ENCODE measurements at regions not wholly inside any gene's neighbourhood (a gene's known extent, or its start where the extent isn't known, plus 50 kb on each side); places are given as distances from the start of the nearest gene placed in this dataset.

DNA sequence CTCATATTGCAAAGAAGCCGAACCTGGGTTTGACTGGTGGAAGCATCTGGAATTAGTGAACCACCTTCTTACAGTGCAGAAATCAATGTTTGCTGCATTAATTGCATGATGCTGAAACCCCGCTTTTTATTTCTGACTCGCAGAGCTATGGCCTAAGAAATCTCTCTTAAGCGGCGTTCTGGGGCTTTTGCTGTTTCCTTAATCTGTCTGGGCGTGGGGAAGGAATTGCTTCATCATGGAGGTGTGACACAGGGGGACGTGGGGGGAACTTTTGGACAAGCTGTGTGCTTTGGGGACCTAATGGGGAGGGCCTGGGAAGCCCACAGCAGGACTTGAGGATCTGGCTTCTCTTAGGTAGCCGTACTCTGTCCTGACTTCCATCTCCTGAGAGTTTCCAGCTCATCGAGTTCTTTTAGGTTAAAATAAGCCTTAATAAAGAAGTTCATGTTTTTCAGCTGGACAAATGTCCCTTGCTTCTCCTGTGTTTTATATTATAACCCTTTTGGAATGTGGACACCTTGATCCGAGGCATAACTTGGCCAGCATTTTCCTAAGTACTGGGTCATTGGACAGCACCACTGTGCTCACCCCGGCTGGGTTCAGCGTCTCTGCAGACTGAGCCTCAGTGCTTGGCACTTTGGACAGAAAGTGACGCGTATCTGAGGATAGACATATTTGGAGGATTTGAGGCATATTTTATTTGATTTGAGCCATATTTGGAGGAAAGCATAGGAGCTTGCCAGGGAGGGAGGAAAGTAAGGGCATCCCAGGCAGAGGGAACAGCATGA lies 192.1 kb upstream of the MYL2 start:
- Histone ChIP-seq H3K4me1 (peaks cover 0 to 9% of the 10 kb centered on the region in 2 donors), H3K27ac (no peak overlapping the region), H3K36me3 (no peaks in the 10 kb centered on the region), H3K27me3 (no peaks in the 10 kb centered on the region), H3K9me3 (no peaks in the 10 kb centered on the region), H3K4me3 (no peak overlapping the region)
- intact Hi-C loops (cut with DNase I): no loop called here
- ATAC-seq (no peak), DNase-seq (no peak)
- TF ChIP-seq, protein P1, sequence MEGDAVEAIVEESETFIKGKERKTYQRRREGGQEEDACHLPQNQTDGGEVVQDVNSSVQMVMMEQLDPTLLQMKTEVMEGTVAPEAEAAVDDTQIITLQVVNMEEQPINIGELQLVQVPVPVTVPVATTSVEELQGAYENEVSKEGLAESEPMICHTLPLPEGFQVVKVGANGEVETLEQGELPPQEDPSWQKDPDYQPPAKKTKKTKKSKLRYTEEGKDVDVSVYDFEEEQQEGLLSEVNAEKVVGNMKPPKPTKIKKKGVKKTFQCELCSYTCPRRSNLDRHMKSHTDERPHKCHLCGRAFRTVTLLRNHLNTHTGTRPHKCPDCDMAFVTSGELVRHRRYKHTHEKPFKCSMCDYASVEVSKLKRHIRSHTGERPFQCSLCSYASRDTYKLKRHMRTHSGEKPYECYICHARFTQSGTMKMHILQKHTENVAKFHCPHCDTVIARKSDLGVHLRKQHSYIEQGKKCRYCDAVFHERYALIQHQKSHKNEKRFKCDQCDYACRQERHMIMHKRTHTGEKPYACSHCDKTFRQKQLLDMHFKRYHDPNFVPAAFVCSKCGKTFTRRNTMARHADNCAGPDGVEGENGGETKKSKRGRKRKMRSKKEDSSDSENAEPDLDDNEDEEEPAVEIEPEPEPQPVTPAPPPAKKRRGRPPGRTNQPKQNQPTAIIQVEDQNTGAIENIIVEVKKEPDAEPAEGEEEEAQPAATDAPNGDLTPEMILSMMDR (IDR thresholded peaks at IDR 0.05): no peak

DNA sequence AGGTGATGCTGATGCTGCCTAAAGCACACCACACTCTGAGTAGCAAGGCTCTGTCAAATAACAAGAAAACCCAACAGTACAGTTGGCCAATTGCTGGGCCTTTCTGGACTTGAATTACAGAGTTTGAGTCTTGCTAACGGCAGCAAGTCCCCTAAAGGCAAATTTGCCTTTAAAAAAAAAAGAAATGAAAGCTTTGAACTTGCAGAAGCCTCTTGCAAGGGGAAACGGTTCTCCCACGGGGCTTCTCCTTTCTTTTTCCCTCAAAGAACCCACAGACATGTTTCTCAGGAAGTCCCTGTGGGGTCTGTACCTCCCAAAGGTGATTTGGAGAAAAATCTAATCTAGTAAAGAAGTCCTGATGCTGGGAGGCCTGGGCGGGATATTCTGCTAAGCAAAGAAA lies 191.3 kb upstream of the MYL2 start:
- H3K27ac ChIP-seq: no peak overlapping the region
- H3K4me3 ChIP-seq: no peak overlapping the region
- peaks cover 0 to 9% of the 10 kb centered on the region in 2 donors for H3K4me1 ChIP-seq
- no peaks in the 10 kb centered on the region for H3K9me3 ChIP-seq
- TF ChIP-seq, protein P1 (IDR thresholded peaks at IDR 0.05): no peak
- H3K36me3 ChIP-seq: no peaks in the 10 kb centered on the region
- no peak for ATAC-seq
- DNase-seq: no peak
- intact Hi-C loops (cut with DNase I): no loop called here
- H3K27me3 ChIP-seq: no peaks in the 10 kb centered on the region

DNA sequence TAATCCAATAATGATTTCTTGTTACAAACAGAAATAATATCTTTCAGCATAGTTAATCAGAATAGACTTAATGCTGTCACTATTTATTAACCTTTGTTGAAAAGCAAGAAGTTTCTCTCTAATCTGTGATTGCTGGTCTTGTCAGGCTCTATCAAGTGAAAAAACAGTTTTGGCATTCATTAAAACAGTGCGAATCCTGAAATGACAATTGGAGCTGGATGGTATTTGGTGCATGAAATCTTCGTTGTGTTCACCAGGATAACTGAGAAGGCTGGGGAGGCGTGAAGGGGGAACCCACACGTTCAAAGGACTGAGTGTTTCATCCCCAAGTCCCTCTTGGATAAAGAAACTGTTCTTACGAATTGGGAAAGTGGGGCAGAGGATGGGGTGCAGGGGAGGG lies 190.2 kb upstream of the MYL2 start:
- Histone ChIP-seq H3K4me3 (no peak overlapping the region), H3K36me3 (no peaks in the 10 kb centered on the region), H3K9me3 (no peaks in the 10 kb centered on the region), H3K27ac (no peak overlapping the region), H3K27me3 (peaks cover 0 to 2% of the 10 kb centered on the region in 2 donors), H3K4me1 (peaks cover 0 to 9% of the 10 kb centered on the region in 2 donors)
- DNase-seq (no peak), ATAC-seq (no peak)
- intact Hi-C loops (cut with DNase I): no loop called here
- TF ChIP-seq, protein P1 (IDR thresholded peaks at IDR 0.05): no peak

DNA sequence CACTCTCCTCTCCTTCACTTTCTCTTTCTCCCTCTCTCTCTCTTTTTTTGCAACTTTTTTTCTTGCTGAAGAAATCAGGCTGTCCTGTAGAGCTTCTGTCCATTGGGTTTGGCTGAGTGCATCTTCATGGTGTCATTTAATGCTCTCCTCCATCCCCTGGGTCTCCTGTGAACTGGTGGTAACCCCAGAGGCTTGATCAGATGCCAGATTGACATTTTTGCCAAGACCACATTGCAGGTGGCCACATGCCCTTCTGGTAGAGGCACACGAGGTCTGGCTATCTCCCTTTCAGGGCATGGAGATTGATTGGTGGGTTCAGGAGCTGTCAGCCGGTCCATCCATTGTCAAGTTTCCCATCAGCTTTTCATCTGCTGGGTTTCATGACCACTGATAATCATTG lies 188.3 kb upstream of the MYL2 start:
- DNase-seq: no peak
- no peaks in the 10 kb centered on the region for H3K9me3 ChIP-seq
- TF ChIP-seq, protein P1 (IDR thresholded peaks at IDR 0.05): no peak
- intact Hi-C loops (cut with DNase I): no loop called here
- H3K4me1 ChIP-seq: peaks cover 0 to 9% of the 10 kb centered on the region in 2 donors
- H3K36me3 ChIP-seq: no peaks in the 10 kb centered on the region
- no peak overlapping the region for H3K27ac ChIP-seq
- ATAC-seq: no peak
- H3K27me3 ChIP-seq: peaks cover 0 to 10% of the 10 kb centered on the region in 2 donors
- H3K4me3 ChIP-seq: no peak overlapping the region

DNA sequence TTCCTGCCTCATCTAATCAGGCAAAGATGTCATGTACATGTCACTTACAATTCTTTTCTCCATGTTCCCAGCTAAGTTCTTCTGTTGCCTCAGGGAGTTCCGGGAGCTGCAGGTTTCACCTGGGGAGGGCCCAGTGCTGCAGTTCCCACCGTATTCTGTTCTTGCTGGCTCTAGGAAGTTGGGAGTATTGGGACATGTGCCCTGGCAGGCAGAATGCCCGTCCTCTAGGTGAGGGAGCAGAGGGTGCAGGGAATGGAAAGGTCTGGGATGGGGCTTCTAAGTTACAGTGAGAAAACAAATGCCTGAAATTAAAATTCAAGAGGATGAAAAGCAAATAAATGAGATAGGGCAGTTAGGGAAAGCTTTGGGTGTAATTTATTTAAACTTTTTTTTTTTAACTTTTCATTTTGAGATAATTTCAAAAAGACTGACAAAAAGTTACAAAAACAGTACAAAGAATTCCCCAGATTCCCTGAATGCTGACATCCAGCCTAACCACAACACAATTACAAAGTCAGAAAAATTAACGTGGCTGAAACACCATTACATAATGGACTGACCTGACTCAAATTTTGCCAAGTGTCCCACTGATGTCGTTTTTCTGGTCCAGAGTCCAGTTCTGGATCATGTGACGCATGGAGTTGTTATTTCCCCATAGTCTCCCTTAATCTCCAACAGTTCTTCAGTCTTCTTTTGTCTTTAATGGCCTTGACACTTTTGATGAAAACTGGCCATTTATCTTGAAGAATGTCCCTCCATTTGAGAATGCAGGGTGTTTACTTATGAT lies 187.2 kb upstream of the MYL2 start:
- H3K9me3 ChIP-seq: no peaks in the 10 kb centered on the region
- peaks cover 0 to 8% of the 10 kb centered on the region in 2 donors for H3K4me1 ChIP-seq
- ATAC-seq: no peak
- intact Hi-C loops (cut with DNase I): no loop called here
- no peak overlapping the region for H3K27ac ChIP-seq
- TF ChIP-seq, protein P1 (IDR thresholded peaks at IDR 0.05): no peak
- no peak for DNase-seq
- no peaks in the 10 kb centered on the region for H3K36me3 ChIP-seq
- peaks cover 0 to 10% of the 10 kb centered on the region in 2 donors for H3K27me3 ChIP-seq
- H3K4me3 ChIP-seq: no peak overlapping the region
